HG02588 (cell line): ENCODE measurements at regions not wholly inside any gene's neighbourhood (a gene's known extent, or its start where the extent isn't known, plus 50 kb on each side); places are given as distances from the start of the nearest gene placed in this dataset.
"Not testable (repeated sequence)": the region's sequence is repeated elsewhere in the genome, so short reads cannot be mapped to it uniquely, and the experiment has no call there.

Experiments used
- ATAC-seq: cut with Tn5 transposase; IDR thresholded peaks from one replicate; pipeline ENCODE4 v1.9.1; 2021; ENCODE audit warnings: mild to moderate bottlenecking, moderate library complexity; ENCODE audit not compliant: unreplicated experiment

DNA sequence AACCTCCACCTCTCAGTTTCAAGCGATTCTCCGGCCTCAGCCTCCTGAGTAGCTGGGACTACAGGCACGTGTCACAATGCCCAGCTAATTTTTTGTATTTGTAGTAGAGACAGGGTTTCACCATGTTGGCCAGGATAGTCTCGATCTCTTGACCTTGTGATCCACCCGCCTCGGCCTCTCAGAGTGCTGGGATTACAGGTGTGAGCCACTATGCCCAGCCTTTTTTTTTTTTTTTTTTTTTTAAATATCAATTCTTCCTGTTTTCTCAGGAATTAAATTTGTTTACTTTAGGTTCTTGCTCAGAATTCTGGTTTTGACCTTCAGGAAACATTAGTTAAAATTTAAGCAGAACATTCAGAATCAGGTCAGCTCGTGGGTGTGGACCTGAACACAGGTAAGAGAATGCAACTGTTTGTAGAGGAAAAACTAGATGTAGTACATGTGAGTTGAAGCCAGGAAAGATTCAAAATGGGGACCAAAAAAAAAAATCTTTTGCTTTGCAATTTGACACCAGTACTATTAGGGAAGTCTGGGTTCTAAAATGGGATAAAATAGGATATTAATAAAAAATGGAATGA, 65.5 kb upstream of the ERV3-1 start:
- ATAC-seq, result not testable (repeated sequence)

DNA sequence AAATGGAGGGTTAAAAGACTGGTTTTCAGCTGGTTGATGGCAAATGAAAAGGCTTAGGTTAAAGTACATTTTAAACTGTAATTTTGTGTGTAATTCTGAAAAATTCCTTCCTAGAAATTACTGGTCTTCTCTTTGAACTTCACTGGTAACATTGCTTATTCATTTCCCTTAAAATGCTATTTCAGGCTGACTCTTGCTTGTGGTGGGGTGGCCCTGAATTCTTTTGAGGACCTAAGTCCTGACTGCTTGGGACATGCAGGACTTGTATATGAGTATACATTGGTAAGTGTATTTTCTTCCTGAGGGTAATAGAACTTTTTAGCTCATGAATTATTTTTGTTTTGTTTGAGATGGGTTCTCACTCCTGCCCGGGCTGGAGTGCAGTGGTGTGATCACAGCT, 63.0 kb upstream of the ERV3-1 start:
- ATAC-seq, result not testable (repeated sequence)

DNA sequence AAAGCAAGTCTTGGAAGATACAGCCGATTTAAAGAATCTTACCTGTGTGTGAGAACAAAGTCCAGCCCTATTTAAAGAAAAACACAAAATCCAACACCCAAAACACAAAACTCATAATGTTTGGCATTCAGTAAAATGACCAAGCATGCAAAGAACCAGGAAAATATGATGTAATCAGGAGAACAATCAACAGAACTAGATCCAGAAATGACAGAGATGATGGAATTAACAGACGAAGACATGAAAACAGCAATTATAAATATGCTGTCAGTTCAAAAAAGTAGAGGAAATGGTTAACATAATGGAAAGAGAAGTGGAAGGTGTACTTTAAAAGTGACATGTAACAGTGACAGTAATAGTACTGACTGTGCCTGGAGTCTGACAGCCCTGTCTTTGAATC, 56.1 kb upstream of the ERV3-1 start:
- not testable (repeated sequence) for ATAC-seq

DNA sequence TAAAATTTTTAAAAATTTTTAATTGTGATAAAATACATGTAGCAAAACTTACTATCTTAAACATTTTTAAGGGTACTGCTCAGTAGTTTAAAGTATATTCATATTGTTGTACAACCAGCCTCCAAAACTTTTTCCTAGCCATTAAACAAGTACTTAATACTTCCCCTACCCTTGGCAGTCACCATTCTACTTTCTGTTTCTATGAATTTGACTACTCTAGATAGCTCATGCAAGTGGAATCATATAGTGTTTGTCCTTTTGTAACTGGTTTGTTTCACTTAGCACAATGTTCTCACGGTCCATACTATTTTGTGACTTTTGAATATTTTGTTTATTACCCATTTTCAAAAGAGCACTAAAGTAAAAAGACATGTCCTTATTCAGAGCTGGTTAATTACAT, 52.8 kb upstream of the ERV3-1 start:
- peak; percentile 54 for ATAC-seq
